ENCODE measurements at regions not wholly inside any gene's neighbourhood (a gene's known extent, or its start where the extent isn't known, plus 50 kb on each side); places are given as distances from the start of the nearest gene placed in this dataset.
A peak's percentile ranks its signal among the peaks of the same experiment; 100 is the strongest.

GRCh38 chr4:140253556-140254027, 99.6 kb upstream of the MAML3 start:
- H3K4me3 ChIP-seq (ENCODE audit: low read depth, low read length), result 0 out of 2 replicates have a peak overlapping the region, but pooled peaks have one; percentile 17
- H3K9me3 ChIP-seq, result no peaks in the 10 kb centered on the region
- peaks cover 38% of the 10 kb centered on the region for H3K4me1 ChIP-seq
- TF ChIP-seq CTCF (IDR thresholded peaks at IDR 0.05; ENCODE audit: low read depth, low read length), result no peak
- no peak for DNase-seq
- no peaks in the 10 kb centered on the region for H3K27me3 ChIP-seq
- H3K36me3 ChIP-seq, result no peaks in the 10 kb centered on the region

- peak; percentile 90 for DNase-seq
- TF ChIP-seq CTCF (IDR thresholded peaks at IDR 0.05; ENCODE audit: low read depth, low read length), result peak; percentile 72
- H3K27me3 ChIP-seq, result no peaks in the 10 kb centered on the region
- no peaks in the 10 kb centered on the region for H3K36me3 ChIP-seq
- H3K4me1 ChIP-seq, result peaks cover 40% of the 10 kb centered on the region
- peak overlapping the region; percentile 43 for H3K4me3 ChIP-seq (ENCODE audit: low read depth, low read length)
- H3K9me3 ChIP-seq, result no peaks in the 10 kb centered on the region
Observed at GRCh38 chr4:140252742-140253555, 99.0 kb upstream of the MAML3 start.

- Histone ChIP-seq H3K36me3 (no peaks in the 10 kb centered on the region), H3K27me3 (no peaks in the 10 kb centered on the region), H3K4me1 (peaks cover 40% of the 10 kb centered on the region), H3K9me3 (no peaks in the 10 kb centered on the region), H3K4me3 (ENCODE audit: low read depth, low read length) (peak overlapping the region; percentile 43)
- peak; percentile 83 for DNase-seq
- TF ChIP-seq CTCF (IDR thresholded peaks at IDR 0.05; ENCODE audit: low read depth, low read length), result no peak; the same call in 1 of the 2 replicates
Observed at GRCh38 chr4:140252141-140252741, 98.3 kb upstream of the MAML3 start.

- no peaks in the 10 kb centered on the region for H3K9me3 ChIP-seq
- peaks cover 40% of the 10 kb centered on the region for H3K4me1 ChIP-seq
- peak overlapping the region; percentile 43; the same call in 1 of the 2 replicates for H3K4me3 ChIP-seq (ENCODE audit: low read depth, low read length)
- DNase-seq, result no peak
- H3K27me3 ChIP-seq, result no peaks in the 10 kb centered on the region
- TF ChIP-seq CTCF (IDR thresholded peaks at IDR 0.05; ENCODE audit: low read depth, low read length), result no peak
- H3K36me3 ChIP-seq, result no peaks in the 10 kb centered on the region
Observed at GRCh38 chr4:140251571-140251970, 97.6 kb upstream of the MAML3 start.

- TF ChIP-seq CTCF (IDR thresholded peaks at IDR 0.05; ENCODE audit: low read depth, low read length), result no peak
- H3K4me1 ChIP-seq, result peaks cover 40% of the 10 kb centered on the region
- H3K4me3 ChIP-seq (ENCODE audit: low read depth, low read length), result no peak overlapping the region
- no peaks in the 10 kb centered on the region for H3K27me3 ChIP-seq
- no peaks in the 10 kb centered on the region for H3K36me3 ChIP-seq
- H3K9me3 ChIP-seq, result no peaks in the 10 kb centered on the region
- no peak for DNase-seq
Observed at GRCh38 chr4:140250989-140251552, 97.1 kb upstream of the MAML3 start.

All from BE2C (cell line).